Lower leg skin (tissue), 4 donors: ENCODE measurements at regions not wholly inside any gene's neighbourhood (a gene's known extent, or its start where the extent isn't known, plus 50 kb on each side); places are given as distances from the start of the nearest gene placed in this dataset.

Experiments
- DNase-seq, 2 donors: peaks; one replicate each; pipeline ENCODE4 v3.0.0-alpha.2; 2019; ENCODE audit warnings: low spot score in 2 of 2
- H3K4me3 ChIP-seq: fragments of 200-600 bp; sonication (generic); 2 replicates; pipeline ENCODE4 v1.5.1; 2017; ENCODE audit warnings: mild to moderate bottlenecking, low read depth; ENCODE audit not compliant: poor library complexity, severe bottlenecking
- CTCF ChIP-seq, 3 donors: fragments of 450-650 bp; IDR thresholded peaks; one replicate each; pipeline ENCODE4 v1.5.1; 2016; ENCODE audit warnings: antibody characterized with exemption in 3 of 3, mild to moderate bottlenecking in 3 of 3, moderate library complexity in 2 of 3
- POLR2A ChIP-seq, 2 donors: fragments of 450-650 bp; IDR thresholded peaks; one replicate each; pipeline ENCODE4 v1.6.1; 2016 to 2017; ENCODE audit warnings: antibody characterized with exemption in 2 of 2, mild to moderate bottlenecking in 1 of 2, moderate library complexity in 1 of 2
- WGBS, 2 donors: methylation state at CpG; one replicate each; pipeline ENCODE4 v1.1.5; 2018; 5-methylcytosine and 5-hydroxymethylcytosine counted together
- intact Hi-C: fragments of 100-400 bp; cut with DNase I; formaldehyde crosslinking; loops from one replicate; pipeline ENCODE4 v1.15.0; 2023; ENCODE audit warnings: low total_unique reads

GRCh38 chr2:22893761-22894517 lies 491.0 kb upstream of the KLHL29 start:
- TF ChIP-seq POLR2A (IDR thresholded peaks at IDR 0.05) (no peak), CTCF (IDR thresholded peaks at IDR 0.05) (no peak)
- H3K4me3 ChIP-seq: no peak overlapping the region
- DNase-seq: no peak
- intact Hi-C loops: no loop called here
- 84 to 88% methylated on average over 13 of the region's 13 CpGs for WGBS, 2 donors

- intact Hi-C loops: no loop called here
- 50 to 54% methylated on average over 2 of the region's 2 CpGs for WGBS, 2 donors
Measured at GRCh38 chr2:22894761-22895160, 490.2 kb upstream of the KLHL29 start.

GRCh38 chr2:22897428-22897827 lies 487.6 kb upstream of the KLHL29 start:
- intact Hi-C loops: no loop called here
- WGBS, 2 donors: 89 to 100% methylated on average over 2 of the region's 2 CpGs
- DNase-seq: no peak
- no peak overlapping the region for H3K4me3 ChIP-seq
- TF ChIP-seq CTCF (IDR thresholded peaks at IDR 0.05) (no peak), POLR2A (IDR thresholded peaks at IDR 0.05) (no peak)

More at GRCh38 chr2:22894761-22895160, 490.2 kb upstream of the KLHL29 start:
- DNase-seq: no peak
- TF ChIP-seq POLR2A (IDR thresholded peaks at IDR 0.05) (no peak), CTCF (IDR thresholded peaks at IDR 0.05) (no peak)
- H3K4me3 ChIP-seq: no peak overlapping the region

GRCh38 chr2:22900674-22901073 lies 484.3 kb upstream of the KLHL29 start:
- WGBS, 2 donors: 76 to 87% methylated on average over 2 of the region's 2 CpGs
- TF ChIP-seq CTCF (IDR thresholded peaks at IDR 0.05) (no peak), POLR2A (IDR thresholded peaks at IDR 0.05) (no peak)
- intact Hi-C loops: no loop called here
- H3K4me3 ChIP-seq: no peak overlapping the region
- DNase-seq: no peak

GRCh38 chr2:22901471-22902179 lies 483.4 kb upstream of the KLHL29 start:
- WGBS, 2 donors: 56 to 64% methylated on average over 9 of the region's 9 CpGs
- no peak for TF ChIP-seq CTCF (IDR thresholded peaks at IDR 0.05)
- TF ChIP-seq POLR2A (IDR thresholded peaks at IDR 0.05): no peak
- H3K4me3 ChIP-seq: no peak overlapping the region
- intact Hi-C loops: no loop called here
- DNase-seq: no peak
